ENCODE measurements at regions not wholly inside any gene's neighbourhood (a gene's known extent, or its start where the extent isn't known, plus 50 kb on each side); places are given as distances from the start of the nearest gene placed in this dataset.

DNA sequence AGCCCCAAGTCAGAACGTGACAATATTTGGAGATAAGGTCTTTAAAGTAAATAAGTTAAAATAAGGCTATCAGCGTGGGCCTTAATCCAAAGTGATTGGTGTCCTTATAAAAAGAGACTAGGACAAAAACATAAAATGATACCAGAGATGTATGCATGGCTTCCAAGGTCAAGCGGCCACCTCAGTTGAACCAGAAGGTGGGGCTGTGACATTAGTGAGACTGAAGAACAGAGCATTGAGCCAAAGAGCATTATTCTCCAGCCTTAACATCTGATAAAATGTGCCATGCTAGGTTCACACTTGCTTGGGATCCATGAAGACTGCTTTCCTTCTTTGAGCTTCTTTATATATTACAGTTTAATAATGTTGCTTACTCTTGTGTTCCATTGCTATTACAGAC, 554.6 kb downstream of the PLA2G4A start:
- ChIA-PET CTCF (no interaction called here), POLR2A (no interaction called here)
- TF ChIP-seq, protein P1, sequence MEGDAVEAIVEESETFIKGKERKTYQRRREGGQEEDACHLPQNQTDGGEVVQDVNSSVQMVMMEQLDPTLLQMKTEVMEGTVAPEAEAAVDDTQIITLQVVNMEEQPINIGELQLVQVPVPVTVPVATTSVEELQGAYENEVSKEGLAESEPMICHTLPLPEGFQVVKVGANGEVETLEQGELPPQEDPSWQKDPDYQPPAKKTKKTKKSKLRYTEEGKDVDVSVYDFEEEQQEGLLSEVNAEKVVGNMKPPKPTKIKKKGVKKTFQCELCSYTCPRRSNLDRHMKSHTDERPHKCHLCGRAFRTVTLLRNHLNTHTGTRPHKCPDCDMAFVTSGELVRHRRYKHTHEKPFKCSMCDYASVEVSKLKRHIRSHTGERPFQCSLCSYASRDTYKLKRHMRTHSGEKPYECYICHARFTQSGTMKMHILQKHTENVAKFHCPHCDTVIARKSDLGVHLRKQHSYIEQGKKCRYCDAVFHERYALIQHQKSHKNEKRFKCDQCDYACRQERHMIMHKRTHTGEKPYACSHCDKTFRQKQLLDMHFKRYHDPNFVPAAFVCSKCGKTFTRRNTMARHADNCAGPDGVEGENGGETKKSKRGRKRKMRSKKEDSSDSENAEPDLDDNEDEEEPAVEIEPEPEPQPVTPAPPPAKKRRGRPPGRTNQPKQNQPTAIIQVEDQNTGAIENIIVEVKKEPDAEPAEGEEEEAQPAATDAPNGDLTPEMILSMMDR (IDR thresholded peaks at IDR 0.05; ENCODE audit: insufficient read depth, low read length, missing control alignments), result no peak
- no peak overlapping the region for H3K4me3 ChIP-seq (ENCODE audit: low read depth, low read length)
- no peak for DNase-seq (ENCODE audit: low read depth, low spot score)

DNA sequence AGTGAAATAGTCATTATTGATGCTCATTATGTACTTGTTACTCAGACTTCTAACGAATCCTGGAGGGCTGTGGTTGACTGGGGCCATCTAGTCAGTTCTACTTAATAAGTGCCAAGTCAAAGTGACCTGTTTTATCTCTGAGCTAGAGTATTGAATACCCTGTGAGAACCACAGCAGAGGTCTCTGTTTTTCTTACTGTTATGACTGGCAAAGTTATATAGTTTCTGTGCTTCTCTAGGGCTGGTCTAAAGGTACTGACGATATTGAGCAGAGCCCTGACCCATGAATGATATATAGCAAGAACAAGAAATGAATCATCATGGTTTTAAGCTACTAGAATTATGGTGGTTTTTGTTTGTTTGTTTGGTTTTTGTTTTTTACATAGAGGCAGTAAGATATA, 555.8 kb downstream of the PLA2G4A start:
- CTCF ChIA-PET, result no interaction called here
- H3K4me3 ChIP-seq (ENCODE audit: low read depth, low read length), result no peak overlapping the region
- DNase-seq (ENCODE audit: low read depth, low spot score), result no peak
- TF ChIP-seq, protein P1 (IDR thresholded peaks at IDR 0.05; ENCODE audit: insufficient read depth, low read length, missing control alignments), result no peak
- POLR2A ChIA-PET, result no interaction called here

DNA sequence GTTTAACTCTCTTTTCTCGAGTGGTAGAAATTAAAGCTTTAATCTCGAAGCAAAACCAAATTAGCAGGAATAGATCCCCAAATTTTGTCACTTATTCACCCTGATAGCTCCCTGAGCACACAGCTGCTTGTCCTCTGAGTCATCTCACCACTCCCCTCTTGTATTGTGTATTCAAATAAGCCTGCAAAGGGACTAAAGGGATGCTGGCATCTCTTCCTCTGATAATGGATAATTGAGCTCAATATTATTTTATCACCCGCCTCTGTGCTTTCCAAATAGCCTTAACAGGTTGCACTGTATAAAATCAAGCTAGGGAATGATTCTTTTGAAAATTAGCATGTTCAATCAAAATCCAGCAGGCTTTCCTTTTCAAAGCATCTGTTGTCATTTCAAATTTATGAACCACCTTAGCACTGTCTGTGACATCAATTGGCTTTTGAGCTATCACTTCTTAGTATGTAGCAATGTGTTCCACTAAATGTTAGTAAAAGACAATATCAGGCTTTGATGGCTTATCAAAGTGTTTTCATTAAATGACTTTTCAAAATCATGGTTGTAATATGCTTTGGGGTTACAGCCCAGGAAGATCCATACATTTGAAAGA, 561.6 kb downstream of the PLA2G4A start:
- no peak for DNase-seq (ENCODE audit: low read depth, low spot score)
- ChIA-PET POLR2A (no interaction called here), CTCF (no interaction called here)
- TF ChIP-seq, protein P1 (IDR thresholded peaks at IDR 0.05; ENCODE audit: insufficient read depth, low read length, missing control alignments), result no peak
- H3K4me3 ChIP-seq (ENCODE audit: low read depth, low read length), result no peak overlapping the region

DNA sequence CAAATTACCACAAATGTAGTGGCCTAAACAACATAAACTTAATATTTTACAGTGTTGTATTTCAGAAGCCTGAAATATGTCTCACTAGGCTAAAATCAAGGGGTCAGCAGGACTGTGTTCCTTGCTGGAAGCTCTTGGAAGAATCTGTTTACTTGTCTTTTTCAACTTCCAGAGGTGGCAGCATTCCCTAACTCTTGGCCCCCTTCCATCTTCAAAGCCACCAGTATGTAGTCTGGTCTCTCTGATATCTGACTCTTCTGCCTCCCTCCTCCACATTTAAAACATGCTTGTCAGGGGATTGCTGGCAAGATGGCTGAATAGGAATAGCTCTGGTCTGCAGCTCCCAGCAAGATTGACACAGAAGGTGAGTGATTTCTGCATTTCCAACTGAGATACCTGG, 567.5 kb downstream of the PLA2G4A start:
- DNase-seq (ENCODE audit: low read depth, low spot score), result no peak
- TF ChIP-seq, protein P1 (IDR thresholded peaks at IDR 0.05; ENCODE audit: insufficient read depth, low read length, missing control alignments), result no peak
- H3K4me3 ChIP-seq (ENCODE audit: low read depth, low read length), result no peak overlapping the region
- ChIA-PET CTCF (no interaction called here), POLR2A (no interaction called here)

DNA sequence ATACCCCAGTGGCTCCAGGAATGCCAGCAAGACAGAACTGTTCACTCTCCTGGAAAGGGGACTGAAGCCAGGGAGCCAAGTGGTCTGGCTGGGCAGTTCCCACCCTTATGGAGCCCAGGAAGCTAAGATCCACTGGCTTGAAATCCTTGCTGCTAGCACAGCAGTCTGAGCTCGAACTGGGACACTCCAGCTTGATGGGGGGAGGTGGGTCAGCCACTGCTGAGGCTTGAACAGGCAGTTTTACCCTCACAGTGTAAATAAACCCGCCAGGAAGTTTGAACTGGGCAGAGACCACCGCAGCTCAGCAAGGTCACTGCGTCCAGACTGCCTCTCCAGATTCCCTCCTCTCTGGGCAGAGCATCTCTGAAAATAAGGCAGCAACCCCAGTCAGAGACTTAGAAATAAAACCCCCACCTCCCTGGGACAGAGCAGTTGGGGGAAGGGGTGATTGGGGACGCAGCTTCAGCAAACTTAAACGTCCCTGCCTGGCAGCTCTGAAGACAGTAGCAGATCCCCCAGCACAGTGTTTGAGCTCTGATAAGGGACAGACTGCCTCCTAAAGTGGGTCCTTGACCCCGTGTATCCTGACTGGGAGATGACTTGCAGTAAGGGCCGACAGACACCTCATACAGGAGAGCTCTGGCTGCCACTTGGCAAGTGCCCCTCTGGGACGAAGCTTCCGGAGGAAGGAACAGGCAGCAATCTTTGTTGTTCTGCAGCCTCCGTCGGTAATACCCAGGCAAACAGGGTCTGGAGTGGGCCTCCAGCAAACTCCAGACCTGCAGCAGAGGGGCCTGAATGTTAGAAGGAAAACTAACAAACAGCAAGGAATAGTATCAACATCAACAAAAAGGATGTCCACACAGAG, 568.4 kb downstream of the PLA2G4A start:
- no peak for DNase-seq (ENCODE audit: low read depth, low spot score)
- TF ChIP-seq, protein P1 (IDR thresholded peaks at IDR 0.05; ENCODE audit: insufficient read depth, low read length, missing control alignments), result no peak
- ChIA-PET CTCF (no interaction called here), POLR2A (no interaction called here)
- H3K4me3 ChIP-seq (ENCODE audit: low read depth, low read length), result no peak overlapping the region

DNA sequence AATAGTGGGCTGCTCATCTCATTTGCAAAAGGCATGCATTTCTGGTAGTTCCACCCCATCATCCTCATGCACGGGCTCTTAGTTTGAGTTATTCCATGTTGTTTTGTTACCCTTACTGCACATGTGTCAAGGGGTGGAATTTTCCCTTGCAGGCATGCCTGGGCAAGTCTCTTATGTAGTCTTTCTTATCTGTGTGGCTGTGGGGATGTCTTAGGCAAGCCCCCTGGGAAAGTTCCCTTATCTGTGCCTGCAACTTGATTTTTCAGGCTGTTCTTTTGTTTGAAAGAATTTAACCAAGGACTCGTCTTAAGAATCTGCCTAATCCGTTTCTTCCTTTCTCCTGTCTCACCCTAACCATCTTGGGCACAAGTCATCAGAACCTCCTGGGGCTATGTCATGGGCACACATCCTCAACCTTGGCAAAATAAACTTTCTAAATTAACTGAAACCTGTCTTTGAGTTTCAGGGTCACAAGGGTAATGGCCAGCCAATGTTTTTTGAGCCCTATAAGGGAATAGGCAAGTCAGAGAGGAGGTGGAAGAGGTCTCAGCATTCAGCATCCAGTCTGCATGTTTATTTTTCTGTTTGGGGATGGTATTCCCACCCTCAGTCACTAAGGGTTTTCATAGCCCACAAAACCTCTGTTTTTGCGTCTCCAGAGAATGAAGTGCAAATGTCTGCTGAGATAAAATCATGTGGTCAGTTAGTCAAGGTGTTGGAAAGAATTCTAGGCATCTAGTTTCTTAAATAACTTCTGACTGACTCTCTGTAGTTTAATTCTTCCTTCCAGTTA, 579.7 kb downstream of the PLA2G4A start:
- no peak for DNase-seq (ENCODE audit: low read depth, low spot score)
- POLR2A ChIA-PET, result no interaction called here
- CTCF ChIA-PET, result no interaction called here
- TF ChIP-seq, protein P1 (IDR thresholded peaks at IDR 0.05; ENCODE audit: insufficient read depth, low read length, missing control alignments), result no peak
- no peak overlapping the region for H3K4me3 ChIP-seq (ENCODE audit: low read depth, low read length)
